BE2C (cell line): ENCODE measurements at regions not wholly inside any gene's neighbourhood (a gene's known extent, or its start where the extent isn't known, plus 50 kb on each side); places are given as distances from the start of the nearest gene placed in this dataset.

Experiments
- DNase-seq: peaks from one replicate; pipeline ENCODE4 v3.0.0-alpha.2; 2020
- H3K27me3 ChIP-seq: fragments of 250-450 bp; sonication (Bioruptor Pico); 2 replicates; pipeline ENCODE4 v1.5.1; 2020; ENCODE audit warnings: mild to moderate bottlenecking
- H3K36me3 ChIP-seq: fragments of 250-450 bp; sonication (Bioruptor Pico); 2 replicates; pipeline ENCODE4 v1.5.1; 2020; ENCODE audit warnings: mild to moderate bottlenecking
- H3K4me1 ChIP-seq: fragments of 250-450 bp; sonication (Bioruptor Pico); 2 replicates; pipeline ENCODE4 v1.5.1; 2020
- H3K4me3 ChIP-seq: 2 replicates; pipeline ENCODE4 v1.5.1; 2011; ENCODE audit warnings: low read depth, low read length
- H3K9me3 ChIP-seq: fragments of 250-450 bp; sonication (Bioruptor Pico); 2 replicates; pipeline ENCODE4 v1.5.1; 2020
- CTCF ChIP-seq: IDR thresholded peaks from 2 replicates; pipeline ENCODE4 v1.5.1; 2012; ENCODE audit warnings: mild to moderate bottlenecking, low read depth, low read length

- Histone ChIP-seq H3K36me3 (no peaks in the 10 kb centered on the region), H3K4me3 (no peak overlapping the region), H3K9me3 (no peaks in the 10 kb centered on the region), H3K4me1 (no peaks in the 10 kb centered on the region), H3K27me3 (no peaks in the 10 kb centered on the region)
- DNase-seq: no peak
- no peak for TF ChIP-seq CTCF
These were observed 523.9 kb downstream of the HAO1 start for GRCh38 chr20:7416382-7416781.

GRCh38 chr20:7420345-7420744, 519.9 kb downstream of the HAO1 start:
- no peaks in the 10 kb centered on the region for H3K27me3 ChIP-seq
- DNase-seq: no peak
- H3K4me1 ChIP-seq: no peaks in the 10 kb centered on the region
- TF ChIP-seq CTCF: no peak
- no peaks in the 10 kb centered on the region for H3K9me3 ChIP-seq
- H3K4me3 ChIP-seq: no peak overlapping the region
- H3K36me3 ChIP-seq: no peaks in the 10 kb centered on the region

GRCh38 chr20:7426890-7427496, 513.3 kb downstream of the HAO1 start:
- Histone ChIP-seq H3K27me3 (no peaks in the 10 kb centered on the region), H3K4me3 (no peak overlapping the region), H3K9me3 (no peaks in the 10 kb centered on the region), H3K4me1 (no peaks in the 10 kb centered on the region), H3K36me3 (no peaks in the 10 kb centered on the region)
- DNase-seq: no peak
- no peak for TF ChIP-seq CTCF

GRCh38 chr20:7428946-7429345, 511.3 kb downstream of the HAO1 start:
- Histone ChIP-seq H3K4me3 (no peak overlapping the region), H3K4me1 (no peaks in the 10 kb centered on the region), H3K9me3 (no peaks in the 10 kb centered on the region), H3K36me3 (no peaks in the 10 kb centered on the region), H3K27me3 (no peaks in the 10 kb centered on the region)
- no peak for TF ChIP-seq CTCF
- no peak for DNase-seq

- H3K4me1 ChIP-seq: no peaks in the 10 kb centered on the region
- TF ChIP-seq CTCF: no peak
These were observed 507.6 kb downstream of the HAO1 start for GRCh38 chr20:7432612-7433011.

GRCh38 chr20:7437311-7437710, 502.9 kb downstream of the HAO1 start:
- Histone ChIP-seq H3K36me3 (no peaks in the 10 kb centered on the region), H3K4me1 (no peaks in the 10 kb centered on the region), H3K4me3 (no peak overlapping the region), H3K27me3 (no peaks in the 10 kb centered on the region), H3K9me3 (no peaks in the 10 kb centered on the region)
- TF ChIP-seq CTCF: no peak
- DNase-seq: no peak

More at GRCh38 chr20:7432612-7433011, 507.6 kb downstream of the HAO1 start:
- Histone ChIP-seq H3K36me3 (no peaks in the 10 kb centered on the region), H3K27me3 (no peaks in the 10 kb centered on the region), H3K4me3 (no peak overlapping the region), H3K9me3 (no peaks in the 10 kb centered on the region)
- DNase-seq: no peak
